Chondrocyte (in vitro differentiated cells): ENCODE measurements at regions not wholly inside any gene's neighbourhood (a gene's known extent, or its start where the extent isn't known, plus 50 kb on each side); places are given as distances from the start of the nearest gene placed in this dataset.

Experiments used
- DNase-seq: peaks from one replicate; pipeline ENCODE4 v3.0.0; 2021; ENCODE audit warnings: mixed read lengths, low spot score
- H3K27ac Mint-ChIP-seq: one replicate; pipeline ENCODE4 v1.8.0; 2021; ENCODE audit warnings: mild to moderate bottlenecking, moderate library complexity, mixed read lengths; ENCODE audit not compliant: unreplicated experiment
- H3K27me3 Mint-ChIP-seq: 2 replicates; pipeline ENCODE4 v1.8.0; 2021; ENCODE audit warnings: low read depth, mixed read lengths
- H3K36me3 Mint-ChIP-seq: 2 replicates; pipeline ENCODE4 v1.8.0; 2021; ENCODE audit warnings: low read depth, mixed read lengths
- H3K4me1 Mint-ChIP-seq: 2 replicates; pipeline ENCODE4 v1.8.0; 2021; ENCODE audit warnings: low read depth, mild to moderate bottlenecking, mixed read lengths
- H3K4me3 Mint-ChIP-seq: one replicate; pipeline ENCODE4 v1.8.0; 2021; ENCODE audit warnings: mild to moderate bottlenecking, moderate library complexity, mixed read lengths; ENCODE audit not compliant: unreplicated experiment
- H3K9me3 Mint-ChIP-seq: 2 replicates; pipeline ENCODE4 v1.8.0; 2021; ENCODE audit warnings: low read depth, mixed read lengths
- TF ChIP-seq, protein P1 (sequence below): fragments of 200-600 bp; sonication (generic); IDR thresholded peaks from 2 replicates; pipeline ENCODE4 v1.5.0; 2021; ENCODE audit warnings: antibody characterized with exemption, mild to moderate bottlenecking, moderate library complexity

DNA sequence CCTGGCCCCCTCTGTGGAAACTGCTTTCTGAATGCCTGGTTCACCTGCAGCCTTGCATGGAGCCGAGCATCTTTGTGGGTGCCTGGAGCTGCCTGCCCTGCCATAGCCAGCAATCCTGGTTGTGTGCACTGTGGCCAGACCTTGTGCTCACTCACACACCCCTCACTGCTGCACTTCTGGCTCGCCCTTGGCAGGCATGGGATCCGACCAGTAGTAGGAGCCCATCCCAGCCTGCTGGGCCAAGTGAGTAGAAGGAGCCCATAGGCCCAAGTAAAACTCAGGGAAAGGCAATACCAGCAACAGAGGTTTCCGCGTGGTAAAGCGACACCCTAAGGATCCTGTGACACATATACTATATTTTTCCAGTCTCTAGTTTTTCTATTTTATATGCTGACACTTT is 270.0 kb upstream of the NAV3 start:
- H3K36me3 Mint-ChIP-seq = no peaks in the 10 kb centered on the region
- peak; percentile 57 for DNase-seq
- H3K9me3 Mint-ChIP-seq = no peaks in the 10 kb centered on the region
- H3K4me3 Mint-ChIP-seq = no peak overlapping the region
- TF ChIP-seq, protein P1, sequence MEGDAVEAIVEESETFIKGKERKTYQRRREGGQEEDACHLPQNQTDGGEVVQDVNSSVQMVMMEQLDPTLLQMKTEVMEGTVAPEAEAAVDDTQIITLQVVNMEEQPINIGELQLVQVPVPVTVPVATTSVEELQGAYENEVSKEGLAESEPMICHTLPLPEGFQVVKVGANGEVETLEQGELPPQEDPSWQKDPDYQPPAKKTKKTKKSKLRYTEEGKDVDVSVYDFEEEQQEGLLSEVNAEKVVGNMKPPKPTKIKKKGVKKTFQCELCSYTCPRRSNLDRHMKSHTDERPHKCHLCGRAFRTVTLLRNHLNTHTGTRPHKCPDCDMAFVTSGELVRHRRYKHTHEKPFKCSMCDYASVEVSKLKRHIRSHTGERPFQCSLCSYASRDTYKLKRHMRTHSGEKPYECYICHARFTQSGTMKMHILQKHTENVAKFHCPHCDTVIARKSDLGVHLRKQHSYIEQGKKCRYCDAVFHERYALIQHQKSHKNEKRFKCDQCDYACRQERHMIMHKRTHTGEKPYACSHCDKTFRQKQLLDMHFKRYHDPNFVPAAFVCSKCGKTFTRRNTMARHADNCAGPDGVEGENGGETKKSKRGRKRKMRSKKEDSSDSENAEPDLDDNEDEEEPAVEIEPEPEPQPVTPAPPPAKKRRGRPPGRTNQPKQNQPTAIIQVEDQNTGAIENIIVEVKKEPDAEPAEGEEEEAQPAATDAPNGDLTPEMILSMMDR = no peak
- peaks cover 12% of the 10 kb centered on the region for H3K27me3 Mint-ChIP-seq
- H3K27ac Mint-ChIP-seq = no peak overlapping the region
- H3K4me1 Mint-ChIP-seq = no peaks in the 10 kb centered on the region

DNA sequence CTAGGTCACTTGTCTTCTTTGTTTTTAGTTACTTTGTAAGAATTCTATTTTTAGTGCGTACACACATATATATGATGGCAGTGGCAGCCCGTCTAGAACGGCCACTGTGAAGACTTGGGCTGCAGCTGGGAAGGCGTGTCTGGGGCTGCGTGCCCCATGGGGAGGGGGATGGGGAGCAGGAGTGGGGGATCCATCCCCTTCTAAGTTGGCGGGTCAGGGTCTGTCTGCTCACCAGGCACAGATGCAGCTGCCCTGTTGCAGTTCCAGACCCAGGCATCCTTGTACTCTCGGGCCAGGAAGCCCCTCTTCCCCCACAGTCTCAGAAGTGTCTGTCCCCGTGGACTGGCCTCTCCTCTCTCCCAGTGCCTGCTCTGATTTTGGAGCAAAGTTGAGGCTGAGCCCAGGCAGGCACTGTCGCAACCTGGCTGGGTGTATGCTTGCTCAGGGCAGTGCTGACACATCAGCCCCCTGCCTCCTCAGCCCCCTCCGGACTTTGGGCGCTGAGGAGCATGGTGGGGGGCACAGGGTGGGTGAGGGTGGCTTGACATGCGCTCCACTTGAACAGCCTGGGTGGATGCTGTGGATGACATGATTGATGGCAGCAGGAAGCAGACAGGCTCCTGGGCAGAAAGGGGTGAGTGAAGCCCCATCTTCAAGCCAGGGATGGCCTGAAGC is 271.2 kb upstream of the NAV3 start:
- H3K9me3 Mint-ChIP-seq = no peaks in the 10 kb centered on the region
- peaks cover 12% of the 10 kb centered on the region for H3K27me3 Mint-ChIP-seq
- H3K36me3 Mint-ChIP-seq = no peaks in the 10 kb centered on the region
- H3K27ac Mint-ChIP-seq = no peak overlapping the region
- no peak overlapping the region for H3K4me3 Mint-ChIP-seq
- DNase-seq = peak; percentile 51
- no peaks in the 10 kb centered on the region for H3K4me1 Mint-ChIP-seq
- TF ChIP-seq, protein P1 = no peak

DNA sequence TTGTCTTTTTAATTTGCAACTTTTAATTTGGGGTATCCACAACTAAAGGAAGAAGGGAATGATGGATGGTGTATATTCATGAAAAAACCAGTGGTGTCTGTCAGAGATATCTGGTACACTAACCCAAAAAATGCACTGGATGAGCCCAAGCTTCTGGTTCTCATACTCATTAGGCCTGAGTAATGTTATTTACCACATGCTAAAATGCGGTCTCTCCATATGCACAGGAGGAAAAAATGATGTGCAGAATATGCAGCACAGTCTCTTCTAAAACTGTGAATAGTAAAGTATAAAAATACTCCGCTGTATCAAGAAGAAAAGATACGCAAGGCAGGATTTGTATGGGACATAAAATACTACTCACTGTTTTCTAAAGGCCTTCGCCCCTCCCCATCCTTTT is 275.6 kb upstream of the NAV3 start:
- Mint-ChIP-seq H3K27ac (no peak overlapping the region), H3K36me3 (no peaks in the 10 kb centered on the region), H3K27me3 (peaks cover 27% of the 10 kb centered on the region), H3K4me3 (no peak overlapping the region), H3K4me1 (no peaks in the 10 kb centered on the region), H3K9me3 (no peaks in the 10 kb centered on the region)
- TF ChIP-seq, protein P1 = no peak
- no peak for DNase-seq

DNA sequence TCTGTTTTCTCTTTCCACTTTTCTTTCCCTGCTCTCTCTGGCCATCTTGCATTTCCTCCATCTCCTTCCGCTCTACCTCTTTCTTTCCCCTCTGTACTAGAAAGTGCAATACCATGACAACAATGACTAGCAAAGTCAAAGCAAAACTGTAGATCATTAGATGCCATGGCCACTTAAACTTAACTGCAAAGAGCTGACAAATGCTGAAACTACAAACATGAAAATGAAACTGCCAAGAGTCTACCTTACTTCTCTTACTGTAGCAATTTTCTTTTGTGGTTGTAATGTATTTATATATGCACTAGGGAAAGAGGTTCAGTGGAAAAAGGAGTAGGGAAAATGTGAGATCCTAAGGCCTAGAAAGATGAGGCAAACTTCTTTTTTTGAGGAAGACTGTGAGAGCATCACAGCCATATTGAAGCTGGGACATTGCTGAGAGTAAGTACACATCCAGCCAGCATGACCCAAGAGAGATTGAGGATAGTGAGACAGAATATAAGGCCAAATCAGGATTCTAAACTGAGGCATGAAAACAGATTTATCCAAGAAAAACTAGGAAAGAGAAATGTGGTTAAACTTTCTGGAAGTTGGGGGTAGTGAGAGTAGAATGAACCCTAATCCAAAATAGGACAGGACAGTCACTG is 276.6 kb upstream of the NAV3 start:
- TF ChIP-seq, protein P1 = no peak
- Mint-ChIP-seq H3K4me1 (no peaks in the 10 kb centered on the region), H3K27ac (no peak overlapping the region), H3K4me3 (no peak overlapping the region), H3K27me3 (peaks cover 29% of the 10 kb centered on the region), H3K36me3 (no peaks in the 10 kb centered on the region), H3K9me3 (no peaks in the 10 kb centered on the region)
- no peak for DNase-seq

DNA sequence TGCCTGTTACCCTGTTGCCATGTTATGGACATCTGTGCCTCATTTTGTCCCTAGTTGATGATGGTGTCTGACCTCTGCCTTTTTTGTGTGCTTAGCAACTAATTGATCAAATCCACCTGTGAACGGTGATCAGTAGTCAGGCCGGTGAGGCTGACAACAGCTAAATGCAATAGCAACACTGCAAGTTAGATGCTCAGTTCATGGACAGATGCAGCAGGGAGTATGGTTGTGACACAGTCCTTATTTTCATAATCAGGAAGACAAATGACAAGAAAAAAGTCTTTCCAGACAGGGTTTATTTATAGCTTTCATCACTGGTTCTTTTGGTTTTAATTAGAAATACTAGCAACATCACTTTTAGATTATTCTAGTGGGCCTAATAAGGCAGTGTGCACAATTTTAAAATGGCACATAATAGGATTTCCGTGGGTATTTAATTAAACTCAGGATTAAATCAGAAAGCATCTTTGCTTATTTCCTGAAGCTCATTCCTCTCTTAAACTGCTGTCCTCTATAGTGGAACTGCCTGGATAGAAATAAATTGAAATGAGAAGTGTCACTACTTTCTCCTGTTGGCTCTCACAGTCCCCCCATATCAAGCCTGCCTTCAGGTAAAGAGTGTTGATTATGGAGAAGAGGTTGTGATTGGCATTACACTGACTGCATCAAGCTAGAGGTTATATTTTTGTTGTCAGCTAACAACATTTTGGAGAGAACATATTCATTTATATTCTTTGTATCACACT is 281.1 kb upstream of the NAV3 start:
- no peaks in the 10 kb centered on the region for H3K4me1 Mint-ChIP-seq

More for the DNA sequence above, 281.1 kb upstream of the NAV3 start:
- no peak for DNase-seq
- no peak overlapping the region for H3K27ac Mint-ChIP-seq
- H3K27me3 Mint-ChIP-seq = peaks cover 20% of the 10 kb centered on the region
- peaks cover 2% of the 10 kb centered on the region for H3K9me3 Mint-ChIP-seq
- no peak overlapping the region for H3K4me3 Mint-ChIP-seq
- no peaks in the 10 kb centered on the region for H3K36me3 Mint-ChIP-seq
- TF ChIP-seq, protein P1 = no peak
